Heart left ventricle (tissue), 16 donors: ENCODE measurements at regions not wholly inside any gene's neighbourhood (a gene's known extent, or its start where the extent isn't known, plus 50 kb on each side); places are given as distances from the start of the nearest gene placed in this dataset.
"Not testable (repeated sequence)": the region's sequence is repeated elsewhere in the genome, so short reads cannot be mapped to it uniquely, and the experiment has no call there.

Source experiments
- ATAC-seq, 4 donors: fragments of 200-7000 bp; cut with Tn5 transposase; one replicate each; pipeline ENCODE4 v1.9.1; 2020 to 2022; ENCODE audit warnings: moderate library complexity in 4 of 4, mild to moderate bottlenecking in 3 of 4, moderate number of reproducible peaks in 1 of 4
- DNase-seq, 5 donors: peaks; one replicate each; pipeline ENCODE4 v3.0.0-alpha.2; 2020
- H3K27ac ChIP-seq, 12 donors: fragments of 200-600 bp; sonication (generic) in 4 of 12; one replicate each; pipeline versions ENCODE4 v1.5.0 to v1.8.0; 2016 to 2022; ENCODE audit warnings: mild to moderate bottlenecking in 2 of 12
- H3K27me3 ChIP-seq, 9 donors: fragments of 200-600 bp; sonication (generic) in 2 of 9; one replicate each; pipeline versions ENCODE4 v1.5.1 to v1.8.0; 2016 to 2022; ENCODE audit warnings: mild to moderate bottlenecking in 3 of 9
- H3K36me3 ChIP-seq, 9 donors: fragments of 200-600 bp; sonication (generic) in 2 of 9; one replicate each; pipeline versions ENCODE4 v1.5.0 to v1.8.0; 2018 to 2022; ENCODE audit warnings: mild to moderate bottlenecking in 2 of 9
- H3K4me1 ChIP-seq, 12 donors: fragments of 200-600 bp; sonication (generic) in 4 of 12; one replicate each; pipeline versions ENCODE4 v1.5.0 to v1.8.0; 2016 to 2022; ENCODE audit warnings: mild to moderate bottlenecking in 3 of 12
- H3K4me3 ChIP-seq, 12 donors: fragments of 200-600 bp; sonication (generic) in 4 of 12; one replicate each; pipeline versions ENCODE4 v1.5.0 to v1.8.0; 2017 to 2022; ENCODE audit warnings: mild to moderate bottlenecking in 9 of 12, moderate library complexity in 4 of 12
- H3K9me3 ChIP-seq, 12 donors: fragments of 200-600 bp; sonication (generic) in 4 of 12; one replicate each; pipeline versions ENCODE4 v1.5.0 to v1.8.0; 2016 to 2022; ENCODE audit warnings: mild to moderate bottlenecking in 1 of 12
- CTCF ChIP-seq, 12 donors: fragments of 200-600 bp; sonication (generic) in 4 of 12; IDR thresholded peaks; one replicate each; pipeline versions ENCODE4 v1.5.0 to v1.8.0; 2018 to 2022; ENCODE audit warnings: antibody characterized with exemption in 12 of 12, mild to moderate bottlenecking in 5 of 12
- POLR2A ChIP-seq, 2 donors: fragments of 450-650 bp; IDR thresholded peaks; one replicate each; pipeline ENCODE4 v1.6.1; 2017; ENCODE audit warnings: antibody characterized with exemption in 2 of 2, mild to moderate bottlenecking in 2 of 2, moderate library complexity in 2 of 2
- WGBS, 4 donors: extraction: QIAGEN DNeasy Blood & Tissue Kit in 2 of 4; methylation state at CpG; one replicate each; pipeline versions ENCODE4 v1.1.5 to v1.1.7; 2013 to 2018; 5-methylcytosine and 5-hydroxymethylcytosine counted together
- intact Hi-C, 10 donors: fragments of 100-400 bp; cut with DNase I; formaldehyde crosslinking; loops; one replicate each; pipeline versions ENCODE4 v1.11.1 to v1.14.2; 2022
- donor health status: ischemic (EF 13 %, LVEDD 7.1; RV severe dilation, severe dysfunction).
- donor health status: healthy with polysubstance abuse.
- donor health status: DM: no; HTN: yes; CAD: no.
- donor health status: DM: no; HTN: no; CAD: no.
- donor health status: ischemic (EF 25% LVEDD 6.9; RV normal size, moderate dysfunction).
- donor health status: ischemic (EF 25% LVEDD 5.7; RV mildly dilated, moderate dysfunction).
- donor health status: healthy.
- donor health status: DM: yes; HTN: yes; CAD: no.
- donor health status: ischemic (EF 35%, LVEDD 5.7; RV mildly dilated, moderate dysfunction).
- donor health status: nonischemic (EF 11% LVEDD 7.7; RV severe dilation, severe dysfunction).
- donor health status: DM: yes; HTN: yes; CAD: no.
- donor health status: PGD.
- donor health status: ischemic (EF 29% LVEDD 5.4; RV normal size, mild dysfunction).
- donor health status: nonischemic (EF 23%, LVEDD 6.1; RV moderate dilation, normal function).

- peaks cover 8 to 31% (median 19%) of the 10 kb centered on the region in 9 donors for H3K27me3 ChIP-seq
- TF ChIP-seq CTCF (IDR thresholded peaks at IDR 0.05) (no peak), POLR2A (IDR thresholded peaks at IDR 0.05) (no peak)
- H3K27ac ChIP-seq, result no peak overlapping the region
- H3K4me3 ChIP-seq, result no peak overlapping the region
- DNase-seq (no peak), ATAC-seq (no peak)
- intact Hi-C loops, result no loop called here
- 59 to 88% (median 73%) methylated on average over 2 of the region's 2 CpGs for WGBS, 4 donors
- no peaks in the 10 kb centered on the region for H3K36me3 ChIP-seq
- peaks cover 0 to 16% (median 0%) of the 10 kb centered on the region in 12 donors for H3K4me1 ChIP-seq
- H3K9me3 ChIP-seq, result peaks cover 0 to 9% (median 0%) of the 10 kb centered on the region in 12 donors
These were observed 127.1 kb downstream of the ANKRD30BL start for GRCh38 chr2:132034646-132035045.

DNA sequence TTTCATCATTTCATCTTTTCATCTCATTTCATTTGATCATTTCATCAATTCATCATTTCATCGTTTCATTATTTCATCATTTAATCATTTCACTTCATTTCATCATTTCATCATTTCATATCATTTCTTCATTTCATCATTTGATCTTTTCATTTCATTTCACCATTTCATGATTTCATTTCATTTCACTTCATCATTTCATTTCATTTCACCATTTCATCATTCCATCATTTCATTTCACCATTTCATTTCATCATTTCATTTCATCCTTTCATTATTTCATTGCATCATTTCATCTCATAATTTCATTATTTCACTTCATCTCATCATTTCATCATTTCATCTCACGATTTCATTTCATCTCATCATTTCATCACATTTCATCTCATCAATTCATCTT lies 127.8 kb downstream of the ANKRD30BL start:
- no peak for ATAC-seq
- TF ChIP-seq POLR2A (IDR thresholded peaks at IDR 0.05), result no peak
- TF ChIP-seq CTCF (IDR thresholded peaks at IDR 0.05), result no peak
- intact Hi-C loops, result no loop called here
- Histone ChIP-seq H3K4me3 (no peak overlapping the region), H3K36me3 (no peaks in the 10 kb centered on the region), H3K27me3 (peaks cover 5 to 24% (median 12%) of the 10 kb centered on the region in 9 donors), H3K4me1 (peaks cover 0 to 16% (median 0%) of the 10 kb centered on the region in 12 donors), H3K27ac (no peak overlapping the region), H3K9me3 (peaks cover 0 to 9% (median 0%) of the 10 kb centered on the region in 12 donors)
- no peak for DNase-seq
- WGBS, 4 donors, result 65 to 74% (median 72%) methylated on average over 2 of the region's 2 CpGs

- intact Hi-C loops, result no loop called here
- Histone ChIP-seq H3K9me3 (peaks cover 0 to 9% (median 0%) of the 10 kb centered on the region in 12 donors), H3K4me1 (peaks cover 0 to 10% (median 0%) of the 10 kb centered on the region in 12 donors), H3K36me3 (no peaks in the 10 kb centered on the region), H3K27me3 (peaks cover 5 to 20% (median 8%) of the 10 kb centered on the region in 9 donors), H3K27ac (no peak overlapping the region), H3K4me3 (no peak overlapping the region)
- ATAC-seq (no peak), DNase-seq (no peak)
- no peak for TF ChIP-seq POLR2A (IDR thresholded peaks at IDR 0.05)
- TF ChIP-seq CTCF (IDR thresholded peaks at IDR 0.05), result no peak
- 74 to 88% (median 76%) methylated on average over 2 of the region's 2 CpGs for WGBS, 4 donors
These were observed 128.4 kb downstream of the ANKRD30BL start for GRCh38 chr2:132033365-132033764.

DNA sequence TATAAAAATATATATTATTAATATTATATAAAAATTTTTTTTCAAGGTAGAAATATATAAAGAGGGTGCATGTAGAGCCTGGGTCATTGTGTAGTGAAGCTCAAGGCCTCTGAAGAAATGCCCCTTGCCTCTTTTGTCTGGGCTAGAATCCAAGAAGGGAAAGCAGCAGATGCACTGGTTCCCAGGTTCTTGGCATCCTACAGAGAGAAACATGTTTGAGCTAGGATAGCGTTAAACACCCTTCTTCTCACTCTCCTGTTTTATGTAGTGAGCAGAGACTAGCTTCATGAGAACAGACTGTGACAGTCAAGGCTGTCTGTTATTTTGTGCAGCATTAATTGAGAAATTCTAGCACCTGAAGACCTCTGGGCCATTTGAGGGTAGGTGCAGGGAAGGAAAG lies 149.7 kb downstream of the ANKRD30BL start:
- H3K9me3 ChIP-seq, H3K4me1 ChIP-seq, DNase-seq, H3K4me3 ChIP-seq, ATAC-seq, H3K27ac ChIP-seq, H3K36me3 ChIP-seq, intact Hi-C loops: not testable (repeated sequence)
- H3K27me3 ChIP-seq, result peaks cover 9 to 29% (median 10%) of the 10 kb centered on the region in 9 donors
- 67 to 83% (median 74%) methylated on average over 1 of the region's 1 CpG for WGBS, 4 donors
